CD4-positive, alpha-beta memory T cell (primary cell): ENCODE measurements at regions not wholly inside any gene's neighbourhood (a gene's known extent, or its start where the extent isn't known, plus 50 kb on each side); places are given as distances from the start of the nearest gene placed in this dataset.

ENCODE experiments used
- CTCF ChIA-PET: fragments of 350-600 bp; sonication (Branson Sonifier 250); formaldehyde crosslinking; loops from one replicate; lab custom pipeline; 2021; ENCODE audit warnings: inconsistent platforms; ENCODE audit not compliant: partially characterized antibody; lab: Charles Lee
- POLR2A ChIA-PET: fragments of 350-600 bp; sonication (Branson Sonifier 250); formaldehyde crosslinking; loops from one replicate; lab custom pipeline; 2021; ENCODE audit not compliant: partially characterized antibody; lab: Charles Lee
- DNase-seq, 5 donors: peaks; one replicate each; pipeline versions ENCODE4 v3.0.0 to v3.0.0-alpha.2; 2020 to 2022; ENCODE audit warnings: mixed read lengths in 1 of 5
- H3K27ac ChIP-seq: one replicate; pipeline ENCODE4 v1.7.0; 2013; ENCODE audit warnings: low read depth, low read length
- H3K27me3 ChIP-seq: 2 replicates; pipeline ENCODE4 v1.7.0; 2013; ENCODE audit warnings: mild to moderate bottlenecking, low read length, moderate library complexity; ENCODE audit not compliant: insufficient read depth
- H3K36me3 ChIP-seq: 2 replicates; pipeline ENCODE4 v1.7.0; 2013; ENCODE audit warnings: mild to moderate bottlenecking, low read length, moderate library complexity; ENCODE audit not compliant: insufficient read depth
- H3K4me1 ChIP-seq: 2 replicates; pipeline ENCODE4 v1.7.0; 2013; ENCODE audit warnings: mild to moderate bottlenecking, low read length, moderate library complexity; ENCODE audit not compliant: insufficient read depth
- H3K4me3 ChIP-seq, 2 donors: one replicate each; pipeline ENCODE4 v1.7.0; 2013; ENCODE audit warnings: low read length in 2 of 2, mild to moderate bottlenecking in 1 of 2
- H3K9me3 ChIP-seq, 2 donors: one replicate each; pipeline ENCODE4 v1.7.0; 2013; ENCODE audit warnings: low read length in 2 of 2, control low read depth in 1 of 2; ENCODE audit not compliant: control insufficient read depth in 1 of 2
- H3K27ac Mint-ChIP-seq, 7 donors: one replicate each; pipeline ENCODE4 v1.8.0; 2020 to 2021; ENCODE audit warnings: mixed read lengths in 7 of 7, mild to moderate bottlenecking in 6 of 7, inconsistent platforms in 3 of 7, moderate library complexity in 3 of 7
- H3K27me3 Mint-ChIP-seq, 2 donors: one replicate each; pipeline ENCODE4 v1.8.0; 2020 to 2021; ENCODE audit warnings: mixed read lengths in 2 of 2
- H3K36me3 Mint-ChIP-seq, 2 donors: one replicate each; pipeline ENCODE4 v1.8.0; 2020 to 2021; ENCODE audit warnings: mixed read lengths in 2 of 2, inconsistent platforms in 1 of 2, mild to moderate bottlenecking in 1 of 2
- H3K4me1 Mint-ChIP-seq, 4 donors: one replicate each; pipeline ENCODE4 v1.8.0; 2020 to 2021; ENCODE audit warnings: mixed read lengths in 4 of 4, mild to moderate bottlenecking in 1 of 4
- H3K4me3 Mint-ChIP-seq, 8 donors: one replicate each; pipeline ENCODE4 v1.8.0; 2020 to 2021; ENCODE audit warnings: mixed read lengths in 8 of 8, mild to moderate bottlenecking in 7 of 8, moderate library complexity in 6 of 8, inconsistent platforms in 3 of 8
- H3K9me3 Mint-ChIP-seq, 8 donors: one replicate each; pipeline ENCODE4 v1.8.0; 2020 to 2021; ENCODE audit warnings: mixed read lengths in 8 of 8, mild to moderate bottlenecking in 5 of 8, inconsistent platforms in 3 of 8, moderate library complexity in 1 of 8
- intact Hi-C: fragments of 100-400 bp; cut with micrococcal nuclease; formaldehyde crosslinking; loops from one replicate; pipeline ENCODE4 v1.15.1; 2023

- CTCF ChIA-PET: interaction anchor here (1.2 kb wide), 1 partner anchor 148 kb away, joined by 3 read pairs; no protein-coding TSS in a partner anchor
- H3K4me1 Mint-ChIP-seq: no peaks in the 10 kb centered on the region
- no peak overlapping the region for H3K27ac Mint-ChIP-seq
- Histone ChIP-seq H3K4me3 (no peak overlapping the region), H3K4me1 (no peaks in the 10 kb centered on the region), H3K9me3 (no peaks in the 10 kb centered on the region), H3K36me3 (no peaks in the 10 kb centered on the region), H3K27ac (no peak overlapping the region), H3K27me3 (no peaks in the 10 kb centered on the region)
- POLR2A ChIA-PET: no interaction called here
- peaks cover 0 to 3% (median 0%) of the 10 kb centered on the region in 8 donors for H3K9me3 Mint-ChIP-seq
- peaks cover 3 to 17% of the 10 kb centered on the region in 2 donors for H3K27me3 Mint-ChIP-seq
- intact Hi-C loops: no loop called here
- H3K4me3 Mint-ChIP-seq: no peak overlapping the region
- H3K36me3 Mint-ChIP-seq: no peaks in the 10 kb centered on the region
- no peak for DNase-seq
Observed at GRCh38 chr6:109891924-109892323, 86.2 kb upstream of the GPR6 start.

GRCh38 chr6:109892451-109893435, 85.4 kb upstream of the GPR6 start:
- Histone ChIP-seq H3K4me1 (no peaks in the 10 kb centered on the region), H3K9me3 (no peaks in the 10 kb centered on the region), H3K27ac (no peak overlapping the region), H3K36me3 (no peaks in the 10 kb centered on the region), H3K27me3 (no peaks in the 10 kb centered on the region), H3K4me3 (no peak overlapping the region)
- no peaks in the 10 kb centered on the region for H3K36me3 Mint-ChIP-seq
- no peak overlapping the region for H3K27ac Mint-ChIP-seq
- H3K4me3 Mint-ChIP-seq: no peak overlapping the region
- ChIA-PET CTCF (interaction anchor here (1.2 kb wide), 1 partner anchor 147 kb away, joined by 3 read pairs; no protein-coding TSS in a partner anchor), POLR2A (no interaction called here)
- peaks cover 0 to 3% (median 0%) of the 10 kb centered on the region in 8 donors for H3K9me3 Mint-ChIP-seq
- DNase-seq: no peak
- peaks cover 5 to 20% of the 10 kb centered on the region in 2 donors for H3K27me3 Mint-ChIP-seq
- no peaks in the 10 kb centered on the region for H3K4me1 Mint-ChIP-seq
- intact Hi-C loops: no loop called here

- Mint-ChIP-seq H3K27ac (no peak overlapping the region), H3K36me3 (no peaks in the 10 kb centered on the region), H3K4me1 (no peaks in the 10 kb centered on the region), H3K9me3 (peaks cover 0 to 3% (median 0%) of the 10 kb centered on the region in 8 donors), H3K27me3 (peaks cover 7 to 20% of the 10 kb centered on the region in 2 donors), H3K4me3 (no peak overlapping the region)
- Histone ChIP-seq H3K36me3 (no peaks in the 10 kb centered on the region), H3K4me3 (no peak overlapping the region), H3K9me3 (no peaks in the 10 kb centered on the region), H3K4me1 (no peaks in the 10 kb centered on the region), H3K27me3 (no peaks in the 10 kb centered on the region), H3K27ac (no peak overlapping the region)
- ChIA-PET CTCF (no interaction called here), POLR2A (no interaction called here)
- intact Hi-C loops: no loop called here
- no peak for DNase-seq
Observed at GRCh38 chr6:109893606-109894005, 84.5 kb upstream of the GPR6 start.

- no peak overlapping the region for H3K27ac Mint-ChIP-seq
Observed at GRCh38 chr6:109894181-109894580, 83.9 kb upstream of the GPR6 start.

GRCh38 chr6:109896341-109896740, 81.8 kb upstream of the GPR6 start:
- no peak for DNase-seq
- Histone ChIP-seq H3K36me3 (no peaks in the 10 kb centered on the region), H3K27ac (no peak overlapping the region), H3K27me3 (no peaks in the 10 kb centered on the region), H3K9me3 (no peaks in the 10 kb centered on the region), H3K4me1 (no peaks in the 10 kb centered on the region), H3K4me3 (no peak overlapping the region)
- no peaks in the 10 kb centered on the region for H3K4me1 Mint-ChIP-seq
- no peaks in the 10 kb centered on the region for H3K36me3 Mint-ChIP-seq
- no peak overlapping the region for H3K27ac Mint-ChIP-seq
- H3K4me3 Mint-ChIP-seq: no peak overlapping the region
- ChIA-PET CTCF (no interaction called here), POLR2A (no interaction called here)
- H3K9me3 Mint-ChIP-seq: peaks cover 0 to 3% (median 0%) of the 10 kb centered on the region in 8 donors
- H3K27me3 Mint-ChIP-seq: peaks cover 9 to 27% of the 10 kb centered on the region in 2 donors
- intact Hi-C loops: no loop called here

More at GRCh38 chr6:109894181-109894580, 83.9 kb upstream of the GPR6 start:
- DNase-seq: no peak
- Mint-ChIP-seq H3K4me1 (no peaks in the 10 kb centered on the region), H3K27me3 (peaks cover 7 to 22% of the 10 kb centered on the region in 2 donors), H3K36me3 (no peaks in the 10 kb centered on the region), H3K9me3 (peaks cover 0 to 3% (median 0%) of the 10 kb centered on the region in 8 donors), H3K4me3 (no peak overlapping the region)
- Histone ChIP-seq H3K9me3 (no peaks in the 10 kb centered on the region), H3K27ac (no peak overlapping the region), H3K4me3 (no peak overlapping the region), H3K4me1 (no peaks in the 10 kb centered on the region), H3K27me3 (no peaks in the 10 kb centered on the region), H3K36me3 (no peaks in the 10 kb centered on the region)
- ChIA-PET POLR2A (no interaction called here), CTCF (no interaction called here)
- intact Hi-C loops: no loop called here

GRCh38 chr6:109897025-109897424, 81.1 kb upstream of the GPR6 start:
- DNase-seq: no peak
- Histone ChIP-seq H3K27ac (no peak overlapping the region), H3K4me1 (no peaks in the 10 kb centered on the region), H3K36me3 (no peaks in the 10 kb centered on the region), H3K4me3 (no peak overlapping the region), H3K27me3 (no peaks in the 10 kb centered on the region), H3K9me3 (no peaks in the 10 kb centered on the region)
- intact Hi-C loops: no loop called here
- H3K9me3 Mint-ChIP-seq: peaks cover 0 to 3% (median 0%) of the 10 kb centered on the region in 8 donors
- H3K4me3 Mint-ChIP-seq: no peak overlapping the region
- H3K36me3 Mint-ChIP-seq: no peaks in the 10 kb centered on the region
- ChIA-PET CTCF (no interaction called here), POLR2A (no interaction called here)
- no peaks in the 10 kb centered on the region for H3K4me1 Mint-ChIP-seq
- H3K27me3 Mint-ChIP-seq: peaks cover 6 to 27% of the 10 kb centered on the region in 2 donors
- H3K27ac Mint-ChIP-seq: no peak overlapping the region

GRCh38 chr6:109897561-109898080, 80.5 kb upstream of the GPR6 start:
- Histone ChIP-seq H3K9me3 (no peaks in the 10 kb centered on the region), H3K27ac (no peak overlapping the region), H3K36me3 (no peaks in the 10 kb centered on the region), H3K27me3 (no peaks in the 10 kb centered on the region), H3K4me1 (no peaks in the 10 kb centered on the region), H3K4me3 (no peak overlapping the region)
- H3K36me3 Mint-ChIP-seq: no peaks in the 10 kb centered on the region
- CTCF ChIA-PET: no interaction called here
- H3K4me3 Mint-ChIP-seq: no peak overlapping the region
- POLR2A ChIA-PET: no interaction called here
- no peak for DNase-seq
- H3K9me3 Mint-ChIP-seq: peaks cover 0 to 2% (median 0%) of the 10 kb centered on the region in 8 donors
- intact Hi-C loops: no loop called here
- no peak overlapping the region for H3K27ac Mint-ChIP-seq
- H3K27me3 Mint-ChIP-seq: peaks cover 5 to 25% of the 10 kb centered on the region in 2 donors
- no peaks in the 10 kb centered on the region for H3K4me1 Mint-ChIP-seq
